Hepatocyte (in vitro differentiated cells): ENCODE measurements at regions not wholly inside any gene's neighbourhood (a gene's known extent, or its start where the extent isn't known, plus 50 kb on each side); places are given as distances from the start of the nearest gene placed in this dataset.

Experiments used
- EZH2 ChIP-seq: fragments of 200-600 bp; sonication (generic); IDR thresholded peaks from 2 replicates; pipeline ENCODE4 v1.6.1; 2016; ENCODE audit warnings: antibody characterized with exemption, mild to moderate bottlenecking, borderline replicate concordance
- TF ChIP-seq, protein P1 (sequence below): fragments of 200-600 bp; sonication (generic); IDR thresholded peaks from 2 replicates; pipeline ENCODE4 v1.5.1; 2016; ENCODE audit warnings: antibody characterized with exemption, mild to moderate bottlenecking; ENCODE audit not compliant: poor library complexity

DNA sequence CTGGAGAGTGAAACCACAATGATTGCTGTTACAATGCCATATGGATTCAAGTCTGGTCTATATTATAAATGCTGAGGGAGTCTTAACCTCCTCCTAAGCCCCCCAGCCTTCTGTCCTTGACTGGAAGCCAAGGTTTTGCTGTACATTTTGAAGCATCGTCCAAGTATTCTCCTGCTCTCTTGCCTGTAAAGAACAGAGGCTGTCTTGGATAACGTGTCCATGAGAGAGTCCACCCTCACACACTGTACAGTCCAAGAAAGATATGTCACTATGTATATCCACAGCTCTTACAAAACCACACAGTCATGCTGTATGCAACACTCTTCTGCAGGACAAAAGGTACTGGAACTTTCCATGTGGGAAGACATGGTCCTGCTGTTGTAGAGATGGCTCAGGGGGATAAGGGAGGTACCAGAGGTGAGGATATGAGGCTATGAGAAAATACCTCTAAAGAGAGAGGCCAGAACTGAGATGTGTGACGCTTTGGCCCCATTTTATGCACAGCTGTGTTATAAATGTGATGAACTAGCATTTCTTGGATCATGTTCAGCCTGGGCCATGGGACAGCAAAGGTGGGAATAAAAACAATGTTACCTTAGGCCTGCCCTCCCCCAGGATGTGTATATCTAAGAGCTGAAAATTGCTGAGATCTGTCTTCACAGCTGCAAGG is 678.6 kb downstream of the IQCM start:
- TF ChIP-seq, protein P1, sequence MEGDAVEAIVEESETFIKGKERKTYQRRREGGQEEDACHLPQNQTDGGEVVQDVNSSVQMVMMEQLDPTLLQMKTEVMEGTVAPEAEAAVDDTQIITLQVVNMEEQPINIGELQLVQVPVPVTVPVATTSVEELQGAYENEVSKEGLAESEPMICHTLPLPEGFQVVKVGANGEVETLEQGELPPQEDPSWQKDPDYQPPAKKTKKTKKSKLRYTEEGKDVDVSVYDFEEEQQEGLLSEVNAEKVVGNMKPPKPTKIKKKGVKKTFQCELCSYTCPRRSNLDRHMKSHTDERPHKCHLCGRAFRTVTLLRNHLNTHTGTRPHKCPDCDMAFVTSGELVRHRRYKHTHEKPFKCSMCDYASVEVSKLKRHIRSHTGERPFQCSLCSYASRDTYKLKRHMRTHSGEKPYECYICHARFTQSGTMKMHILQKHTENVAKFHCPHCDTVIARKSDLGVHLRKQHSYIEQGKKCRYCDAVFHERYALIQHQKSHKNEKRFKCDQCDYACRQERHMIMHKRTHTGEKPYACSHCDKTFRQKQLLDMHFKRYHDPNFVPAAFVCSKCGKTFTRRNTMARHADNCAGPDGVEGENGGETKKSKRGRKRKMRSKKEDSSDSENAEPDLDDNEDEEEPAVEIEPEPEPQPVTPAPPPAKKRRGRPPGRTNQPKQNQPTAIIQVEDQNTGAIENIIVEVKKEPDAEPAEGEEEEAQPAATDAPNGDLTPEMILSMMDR, result no peak
- TF ChIP-seq EZH2, result no peak
